ENCODE measurements at regions not wholly inside any gene's neighbourhood (a gene's known extent, or its start where the extent isn't known, plus 50 kb on each side); places are given as distances from the start of the nearest gene placed in this dataset.

DNA sequence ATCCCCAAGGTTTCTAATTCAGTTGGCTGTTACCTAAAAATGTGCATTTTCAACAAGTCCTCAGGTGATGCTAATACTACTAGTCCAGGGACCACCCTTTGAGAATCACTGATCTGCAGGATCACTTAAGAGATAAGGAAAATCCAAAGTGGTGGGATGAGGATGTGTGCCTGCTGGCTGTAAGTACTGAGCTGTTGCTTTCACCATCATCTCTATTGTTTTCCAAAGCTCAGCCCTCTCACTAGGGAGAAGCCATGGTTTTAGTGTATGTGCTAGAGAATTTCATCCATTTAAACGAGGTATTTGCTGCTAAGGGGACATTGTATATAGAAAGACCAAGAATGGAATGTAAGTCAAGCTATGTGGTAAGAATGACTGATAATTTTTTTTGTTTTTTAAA lies 202.3 kb downstream of the KIF21A start:
- Histone ChIP-seq H3K4me3 (ENCODE audit: low read length) (no peak overlapping the region), H3K4me1 (ENCODE audit: insufficient read depth, low read length) (no peaks in the 10 kb centered on the region), H3K27ac (ENCODE audit: low read length) (no peak overlapping the region), H3K9me3 (ENCODE audit: insufficient read depth, low read depth, low read length) (no peaks in the 10 kb centered on the region), H3K36me3 (ENCODE audit: insufficient read depth, low read depth, low read length) (no peaks in the 10 kb centered on the region), H3K9ac (ENCODE audit: low read depth, low read length) (no peak overlapping the region), H3K27me3 (ENCODE audit: insufficient read depth, low read length) (no peaks in the 10 kb centered on the region)

DNA sequence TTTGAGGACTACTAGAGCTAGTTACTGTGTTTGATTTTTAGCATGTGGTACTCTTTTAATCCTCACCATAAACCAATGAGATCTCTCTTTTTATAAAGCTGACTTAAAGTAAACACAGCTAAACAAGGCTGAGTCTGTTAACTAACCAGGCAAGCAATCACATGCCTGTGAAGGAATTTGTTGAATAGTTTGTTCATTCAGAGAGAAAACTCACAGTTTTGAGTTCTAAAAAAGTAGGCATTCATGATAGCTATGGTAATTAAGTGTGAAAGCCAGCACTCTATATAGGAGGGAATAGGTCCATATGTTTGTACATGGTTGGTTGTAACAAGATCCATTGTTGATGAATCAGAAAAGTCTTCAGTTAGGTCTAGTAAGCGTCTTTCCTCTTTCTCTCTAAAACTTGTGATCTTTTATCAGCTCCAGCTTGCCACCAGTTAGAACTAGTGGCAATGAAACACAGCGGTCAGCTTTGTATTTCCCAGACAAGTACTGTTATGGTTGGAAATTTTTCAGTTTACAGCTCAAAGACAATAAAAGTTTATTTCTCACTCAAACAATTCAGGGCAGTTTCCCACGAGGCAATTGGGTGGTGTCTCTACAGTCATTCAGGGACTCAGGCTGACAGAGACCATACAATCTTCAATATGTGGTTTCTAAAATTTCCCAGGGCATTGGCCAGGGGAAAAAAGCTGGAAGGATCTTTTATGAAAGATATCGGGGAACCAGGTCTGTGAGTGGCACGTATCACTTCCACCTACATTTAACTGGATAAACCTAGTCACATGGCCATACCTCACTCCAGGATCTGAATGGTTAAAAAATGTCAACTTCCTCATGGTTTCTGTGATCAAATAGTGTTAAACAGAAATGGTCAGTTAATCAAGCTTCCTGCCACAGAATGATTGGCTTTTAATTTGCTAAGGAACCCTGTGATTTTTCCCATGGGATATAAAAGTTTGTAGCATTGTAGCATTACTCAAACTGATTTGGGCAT lies 203.1 kb downstream of the KIF21A start:
- Histone ChIP-seq H3K27ac (ENCODE audit: low read length) (no peak overlapping the region), H3K4me1 (ENCODE audit: insufficient read depth, low read length) (no peaks in the 10 kb centered on the region), H3K9me3 (ENCODE audit: insufficient read depth, low read depth, low read length) (no peaks in the 10 kb centered on the region), H3K4me3 (ENCODE audit: low read length) (no peak overlapping the region), H3K36me3 (ENCODE audit: insufficient read depth, low read depth, low read length) (no peaks in the 10 kb centered on the region), H3K9ac (ENCODE audit: low read depth, low read length) (no peak overlapping the region), H3K27me3 (ENCODE audit: insufficient read depth, low read length) (no peaks in the 10 kb centered on the region)

DNA sequence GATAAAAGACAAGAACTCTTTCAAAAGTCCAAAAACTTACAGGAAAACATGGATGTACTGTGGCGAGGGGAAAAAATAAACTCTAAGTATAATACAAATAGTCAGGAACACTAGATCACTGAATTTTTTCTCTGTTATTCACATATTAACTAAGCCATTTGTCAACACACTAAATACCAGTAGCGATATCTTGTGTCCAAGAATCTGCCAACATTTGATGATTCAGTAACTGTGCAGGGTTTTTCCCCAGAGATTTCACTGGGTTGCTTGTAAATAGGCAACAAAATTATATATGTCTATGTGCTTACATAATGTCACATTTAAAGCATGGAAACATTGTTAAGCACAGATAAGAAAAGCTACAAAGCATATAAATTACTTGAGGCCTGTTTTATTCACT lies 205.9 kb downstream of the KIF21A start:
- no peaks in the 10 kb centered on the region for H3K36me3 ChIP-seq (ENCODE audit: insufficient read depth, low read depth, low read length)
- H3K27ac ChIP-seq (ENCODE audit: low read length) = no peak overlapping the region
- H3K9me3 ChIP-seq (ENCODE audit: insufficient read depth, low read depth, low read length) = no peaks in the 10 kb centered on the region
- H3K9ac ChIP-seq (ENCODE audit: low read depth, low read length) = no peak overlapping the region
- no peak overlapping the region for H3K4me3 ChIP-seq (ENCODE audit: low read length)
- H3K4me1 ChIP-seq (ENCODE audit: insufficient read depth, low read length) = no peaks in the 10 kb centered on the region
- H3K27me3 ChIP-seq (ENCODE audit: insufficient read depth, low read length) = no peaks in the 10 kb centered on the region

DNA sequence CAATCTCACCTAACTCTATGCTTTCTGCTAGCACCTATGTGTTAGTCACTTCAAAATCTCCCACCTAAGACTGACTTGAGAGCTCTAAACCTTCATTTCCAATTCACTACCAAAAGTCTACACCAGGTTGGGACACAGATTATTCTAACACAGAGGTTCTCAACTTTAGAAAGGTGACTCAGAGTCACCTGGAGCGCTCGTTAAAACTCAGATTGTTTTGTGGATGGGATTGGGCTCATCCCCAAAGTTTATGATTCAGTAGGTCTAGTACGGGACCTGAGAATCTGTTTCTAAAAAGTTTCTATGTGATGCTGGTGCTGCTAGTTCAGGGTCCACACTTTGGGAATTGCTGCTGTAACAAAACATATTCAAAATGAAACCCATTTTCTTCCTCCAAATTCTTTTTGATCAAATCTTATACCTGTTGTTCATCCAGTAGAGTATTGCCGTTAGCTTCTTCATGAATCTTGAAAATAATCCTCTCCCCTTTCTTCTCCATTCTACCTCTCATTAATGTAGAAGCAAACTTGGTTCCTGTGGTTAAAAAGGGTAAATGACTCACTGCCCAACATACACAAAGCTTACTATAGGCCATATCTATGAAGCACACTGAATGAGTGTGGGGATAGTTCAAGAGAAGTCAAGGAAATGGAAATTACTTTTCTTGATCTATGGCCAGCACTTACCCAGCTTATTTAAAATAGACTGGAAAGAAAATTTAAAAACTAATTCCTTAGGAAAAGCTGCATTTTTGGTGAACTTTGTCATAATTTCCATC lies 206.7 kb downstream of the KIF21A start:
- Histone ChIP-seq H3K27me3 (ENCODE audit: insufficient read depth, low read length) (no peaks in the 10 kb centered on the region), H3K9ac (ENCODE audit: low read depth, low read length) (no peak overlapping the region), H3K9me3 (ENCODE audit: insufficient read depth, low read depth, low read length) (no peaks in the 10 kb centered on the region), H3K4me1 (ENCODE audit: insufficient read depth, low read length) (no peaks in the 10 kb centered on the region), H3K4me3 (ENCODE audit: low read length) (no peak overlapping the region), H3K27ac (ENCODE audit: low read length) (no peak overlapping the region), H3K36me3 (ENCODE audit: insufficient read depth, low read depth, low read length) (no peaks in the 10 kb centered on the region)

DNA sequence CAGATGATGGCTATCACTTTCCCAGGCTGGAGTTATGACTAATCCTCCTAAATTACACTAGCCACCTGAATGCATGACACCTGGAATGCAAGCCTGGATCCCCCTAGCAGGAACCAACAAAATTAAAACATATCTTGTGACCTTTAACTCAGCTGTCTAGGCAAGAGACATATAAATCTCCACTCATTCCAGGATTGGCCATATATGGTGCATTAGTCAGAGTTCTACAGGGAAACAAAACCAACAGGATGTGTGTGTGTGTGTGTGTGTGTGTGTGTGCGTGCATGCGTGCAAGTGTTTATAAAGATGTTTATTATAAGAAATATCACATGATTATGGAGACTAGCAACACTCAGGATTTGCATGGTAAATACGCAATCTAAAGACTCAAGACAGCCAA lies 212.8 kb downstream of the KIF21A start:
- Histone ChIP-seq H3K9ac (ENCODE audit: low read depth, low read length) (no peak overlapping the region), H3K27me3 (ENCODE audit: insufficient read depth, low read length) (no peaks in the 10 kb centered on the region), H3K9me3 (ENCODE audit: insufficient read depth, low read depth, low read length) (no peaks in the 10 kb centered on the region), H3K36me3 (ENCODE audit: insufficient read depth, low read depth, low read length) (no peaks in the 10 kb centered on the region), H3K4me1 (ENCODE audit: insufficient read depth, low read length) (no peaks in the 10 kb centered on the region), H3K4me3 (ENCODE audit: low read length) (no peak overlapping the region), H3K27ac (ENCODE audit: low read length) (no peak overlapping the region)

DNA sequence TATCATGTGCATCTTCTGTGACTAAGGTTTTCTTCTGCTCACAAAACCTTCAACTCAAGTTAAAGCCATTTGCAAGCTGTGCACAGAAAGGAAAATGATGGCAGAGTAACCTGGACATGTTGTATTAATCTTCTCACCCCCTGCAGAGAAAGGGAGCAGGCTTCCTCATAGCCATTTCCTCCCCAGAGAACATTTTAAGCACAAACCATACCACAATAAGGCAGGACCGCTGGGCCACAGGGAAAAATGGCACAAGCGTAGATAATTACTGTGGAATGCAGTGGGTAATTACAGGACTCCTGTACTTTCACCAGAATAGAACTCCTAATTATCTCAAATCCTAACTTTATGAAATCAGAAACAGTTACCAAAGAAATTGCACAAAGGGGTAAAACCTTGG lies 215.7 kb downstream of the KIF21A start:
- no peak overlapping the region for H3K4me3 ChIP-seq (ENCODE audit: low read length)
- H3K36me3 ChIP-seq (ENCODE audit: insufficient read depth, low read depth, low read length) = no peaks in the 10 kb centered on the region
- H3K9ac ChIP-seq (ENCODE audit: low read depth, low read length) = no peak overlapping the region
- no peaks in the 10 kb centered on the region for H3K27me3 ChIP-seq (ENCODE audit: insufficient read depth, low read length)
- H3K4me1 ChIP-seq (ENCODE audit: insufficient read depth, low read length) = no peaks in the 10 kb centered on the region
- H3K9me3 ChIP-seq (ENCODE audit: insufficient read depth, low read depth, low read length) = no peaks in the 10 kb centered on the region
- H3K27ac ChIP-seq (ENCODE audit: low read length) = no peak overlapping the region

DNA sequence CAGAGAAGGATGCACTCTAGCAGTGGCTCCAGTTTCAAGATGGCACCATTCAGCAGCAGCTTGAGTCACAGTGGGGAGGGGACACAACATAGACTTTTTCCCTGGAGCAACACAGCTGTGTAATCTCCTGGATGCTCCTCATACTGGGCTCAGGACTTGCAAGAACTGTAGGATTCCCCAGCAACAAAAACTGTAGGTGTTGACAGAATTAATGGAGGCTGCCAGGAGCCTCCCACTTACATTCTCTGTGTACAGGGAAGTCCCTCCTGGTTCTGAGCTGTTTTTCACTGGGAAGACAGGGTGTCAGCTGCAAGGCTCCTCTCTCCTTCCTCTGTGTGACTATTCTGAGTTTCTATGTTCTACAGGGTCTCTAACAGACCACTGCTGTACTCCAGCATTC lies 217.9 kb downstream of the KIF21A start:
- H3K36me3 ChIP-seq (ENCODE audit: insufficient read depth, low read depth, low read length) = no peaks in the 10 kb centered on the region
- no peaks in the 10 kb centered on the region for H3K9me3 ChIP-seq (ENCODE audit: insufficient read depth, low read depth, low read length)
- no peaks in the 10 kb centered on the region for H3K4me1 ChIP-seq (ENCODE audit: insufficient read depth, low read length)
- no peak overlapping the region for H3K27ac ChIP-seq (ENCODE audit: low read length)
- no peaks in the 10 kb centered on the region for H3K27me3 ChIP-seq (ENCODE audit: insufficient read depth, low read length)
- H3K4me3 ChIP-seq (ENCODE audit: low read length) = no peak overlapping the region
- H3K9ac ChIP-seq (ENCODE audit: low read depth, low read length) = no peak overlapping the region

DNA sequence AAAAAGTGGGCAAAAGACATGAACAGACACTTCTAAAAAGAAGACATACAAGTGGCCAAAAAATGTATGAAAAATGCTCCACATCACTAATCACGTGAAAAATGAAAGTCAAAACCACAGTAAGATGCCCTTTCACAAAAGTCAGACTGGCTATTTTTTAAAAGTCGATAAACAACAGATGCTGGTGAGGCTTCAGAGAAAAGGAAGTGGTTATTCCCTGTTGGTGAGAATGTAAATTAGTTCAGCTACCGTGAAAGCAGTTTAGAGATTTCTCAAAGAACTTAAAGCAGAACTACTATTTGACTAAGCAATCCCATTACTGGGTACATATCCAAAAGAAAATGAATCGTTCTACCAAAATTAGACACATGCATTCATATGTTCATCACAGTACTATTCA lies 237.0 kb downstream of the KIF21A start:
- H3K4me3 ChIP-seq (ENCODE audit: low read length) = no peak overlapping the region
- H3K27ac ChIP-seq (ENCODE audit: low read length) = no peak overlapping the region
- no peaks in the 10 kb centered on the region for H3K27me3 ChIP-seq (ENCODE audit: insufficient read depth, low read length)
- H3K4me1 ChIP-seq (ENCODE audit: insufficient read depth, low read length) = no peaks in the 10 kb centered on the region
- peaks cover 14% of the 10 kb centered on the region; the same call in 1 of the 2 replicates for H3K9me3 ChIP-seq (ENCODE audit: insufficient read depth, low read depth, low read length)
- no peaks in the 10 kb centered on the region for H3K36me3 ChIP-seq (ENCODE audit: insufficient read depth, low read depth, low read length)
- H3K9ac ChIP-seq (ENCODE audit: low read depth, low read length) = no peak overlapping the region

DNA sequence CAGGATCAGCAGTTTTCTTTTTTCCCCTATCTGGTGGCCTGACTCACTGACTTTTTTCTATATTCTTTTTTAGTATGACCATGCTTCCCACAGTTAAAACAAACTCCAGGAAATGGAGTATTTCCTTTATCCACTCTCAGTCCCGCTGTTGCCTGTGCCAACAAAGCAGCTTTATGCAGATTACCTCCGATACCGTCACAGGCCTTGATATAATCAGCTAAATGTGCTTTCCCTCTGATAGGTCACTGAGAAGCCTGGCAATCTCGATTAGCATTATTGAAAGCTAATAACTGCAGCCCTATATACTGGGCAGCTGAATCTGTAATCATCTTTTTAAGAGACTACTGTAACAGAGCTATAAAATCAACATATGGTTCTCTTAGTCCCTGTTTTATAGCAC lies 243.6 kb downstream of the KIF21A start:
- Histone ChIP-seq H3K4me3 (ENCODE audit: low read length) (no peak overlapping the region), H3K27ac (ENCODE audit: low read length) (no peak overlapping the region), H3K9ac (ENCODE audit: low read depth, low read length) (no peak overlapping the region), H3K36me3 (ENCODE audit: insufficient read depth, low read depth, low read length) (no peaks in the 10 kb centered on the region), H3K4me1 (ENCODE audit: insufficient read depth, low read length) (0 out of 2 replicates have a peak, but pooled peaks cover 4% of the 10 kb centered on the region), H3K9me3 (ENCODE audit: insufficient read depth, low read depth, low read length) (no peaks in the 10 kb centered on the region), H3K27me3 (ENCODE audit: insufficient read depth, low read length) (no peaks in the 10 kb centered on the region)

DNA sequence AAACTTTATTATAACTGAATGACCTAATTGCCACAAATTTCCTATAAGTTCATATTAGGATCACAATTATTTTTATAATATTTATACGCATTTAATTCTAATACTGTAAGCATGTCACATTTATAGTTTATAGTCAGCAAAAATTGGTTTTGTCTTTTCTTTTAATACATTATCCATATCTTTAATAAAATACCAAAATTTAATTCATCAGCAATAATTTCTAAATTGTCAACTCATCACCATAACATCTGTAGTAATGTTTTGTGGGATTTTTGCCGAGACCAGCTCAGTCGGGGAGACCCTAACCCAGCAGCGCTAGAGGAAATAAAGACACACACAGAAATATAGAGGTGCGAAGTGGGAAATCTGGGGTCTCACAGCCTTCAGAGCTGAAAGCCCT lies 254.2 kb downstream of the KIF21A start:
- Histone ChIP-seq H3K36me3 (ENCODE audit: insufficient read depth, low read depth, low read length) (no peaks in the 10 kb centered on the region), H3K4me1 (ENCODE audit: insufficient read depth, low read length) (no peaks in the 10 kb centered on the region), H3K27ac (ENCODE audit: low read length) (no peak overlapping the region), H3K4me3 (ENCODE audit: low read length) (no peak overlapping the region), H3K9me3 (ENCODE audit: insufficient read depth, low read depth, low read length) (no peaks in the 10 kb centered on the region), H3K27me3 (ENCODE audit: insufficient read depth, low read length) (no peaks in the 10 kb centered on the region), H3K9ac (ENCODE audit: low read depth, low read length) (no peak overlapping the region)

DNA sequence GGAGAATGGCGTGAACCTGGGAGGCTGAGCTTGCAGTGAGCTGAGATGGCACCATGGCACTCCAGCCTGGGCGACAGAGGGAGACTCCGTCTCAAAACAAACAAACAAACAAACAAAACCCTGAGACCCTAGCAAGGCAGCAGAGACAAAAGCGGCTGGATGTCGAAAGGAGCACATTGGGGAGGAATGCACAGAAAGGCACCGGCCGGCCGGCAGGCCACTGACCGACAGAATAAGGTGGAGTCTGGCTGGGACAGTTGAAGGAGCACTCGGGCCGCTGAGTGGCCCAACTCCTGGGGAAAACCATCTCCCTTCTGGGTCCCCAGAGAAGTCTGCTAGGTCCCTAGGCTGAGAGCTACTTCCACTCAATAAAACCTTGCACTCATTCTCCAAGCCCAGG lies 256.2 kb downstream of the KIF21A start:
- no peaks in the 10 kb centered on the region for H3K4me1 ChIP-seq (ENCODE audit: insufficient read depth, low read length)
- no peak overlapping the region for H3K27ac ChIP-seq (ENCODE audit: low read length)
- no peaks in the 10 kb centered on the region for H3K27me3 ChIP-seq (ENCODE audit: insufficient read depth, low read length)
- no peak overlapping the region for H3K9ac ChIP-seq (ENCODE audit: low read depth, low read length)
- no peak overlapping the region for H3K4me3 ChIP-seq (ENCODE audit: low read length)
- H3K9me3 ChIP-seq (ENCODE audit: insufficient read depth, low read depth, low read length) = no peaks in the 10 kb centered on the region
- no peaks in the 10 kb centered on the region for H3K36me3 ChIP-seq (ENCODE audit: insufficient read depth, low read depth, low read length)

DNA sequence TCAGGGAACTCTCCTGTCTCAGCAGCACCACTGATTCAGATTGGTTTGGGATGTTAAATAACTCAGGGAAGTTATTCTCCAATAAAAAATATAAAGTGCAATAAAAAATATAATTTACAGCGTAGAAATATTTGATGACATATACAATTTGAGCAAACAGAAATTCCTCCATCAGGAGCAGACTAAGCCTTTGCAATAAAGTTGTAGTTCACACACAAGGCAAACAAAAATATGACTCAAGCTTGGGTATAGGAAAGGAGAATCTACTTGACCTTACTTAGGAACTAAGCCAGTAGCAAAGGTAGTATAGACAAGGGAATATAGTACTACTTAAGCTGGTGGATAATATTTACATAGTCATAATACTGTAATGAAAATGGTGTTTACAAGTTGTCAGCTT lies 264.1 kb downstream of the KIF21A start:
- no peak overlapping the region for H3K9ac ChIP-seq (ENCODE audit: low read depth, low read length)
- H3K4me1 ChIP-seq (ENCODE audit: insufficient read depth, low read length) = no peaks in the 10 kb centered on the region
- no peaks in the 10 kb centered on the region for H3K36me3 ChIP-seq (ENCODE audit: insufficient read depth, low read depth, low read length)
- H3K4me3 ChIP-seq (ENCODE audit: low read length) = no peak overlapping the region
- H3K27ac ChIP-seq (ENCODE audit: low read length) = no peak overlapping the region
- no peaks in the 10 kb centered on the region for H3K9me3 ChIP-seq (ENCODE audit: insufficient read depth, low read depth, low read length)
- no peaks in the 10 kb centered on the region for H3K27me3 ChIP-seq (ENCODE audit: insufficient read depth, low read length)
